UCSD-AML1 (cell line): ENCODE measurements at regions not wholly inside any gene's neighbourhood (a gene's known extent, or its start where the extent isn't known, plus 50 kb on each side); places are given as distances from the start of the nearest gene placed in this dataset.

Source experiments
- DNase-seq: peaks from one replicate; lab custom pipeline; 2025; ENCODE audit not compliant: unreplicated experiment; lab: John Stamatoyannopoulos, UW

- no peak for DNase-seq
Measured at GRCh38 chr22:49532869-49533802, 294.5 kb downstream of the BRD1 start.

GRCh38 chr22:49531368-49531791 is 296.3 kb downstream of the BRD1 start:
- no peak for DNase-seq

- DNase-seq = no peak
Measured at GRCh38 chr22:49530671-49531367, 296.9 kb downstream of the BRD1 start.

GRCh38 chr22:49528420-49528720 is 299.3 kb downstream of the BRD1 start:
- no peak for DNase-seq

GRCh38 chr22:49527611-49528419 is 299.9 kb downstream of the BRD1 start:
- no peak for DNase-seq

GRCh38 chr22:49525801-49526535 is 301.7 kb downstream of the BRD1 start:
- no peak for DNase-seq

GRCh38 chr22:49525360-49525759 is 302.3 kb downstream of the BRD1 start:
- DNase-seq = no peak

- no peak for DNase-seq
Measured at GRCh38 chr22:49524362-49524761, 303.3 kb downstream of the BRD1 start.

- no peak for DNase-seq
Measured at GRCh38 chr22:49523374-49524008, 304.2 kb downstream of the BRD1 start.

GRCh38 chr22:49522582-49523373 is 304.9 kb downstream of the BRD1 start:
- DNase-seq = no peak

GRCh38 chr22:49521787-49522224 is 305.9 kb downstream of the BRD1 start:
- DNase-seq = no peak

- no peak for DNase-seq
Measured at GRCh38 chr22:49519117-49519737, 308.4 kb downstream of the BRD1 start.

GRCh38 chr22:49518436-49518970 is 309.2 kb downstream of the BRD1 start:
- DNase-seq = no peak

GRCh38 chr22:49517667-49518185 is 309.9 kb downstream of the BRD1 start:
- no peak for DNase-seq

- no peak for DNase-seq
Measured at GRCh38 chr22:49517211-49517610, 310.5 kb downstream of the BRD1 start.

GRCh38 chr22:49515475-49515874 is 312.2 kb downstream of the BRD1 start:
- no peak for DNase-seq

GRCh38 chr22:49514641-49515040 is 313.0 kb downstream of the BRD1 start:
- DNase-seq = no peak

GRCh38 chr22:49514211-49514610 is 313.5 kb downstream of the BRD1 start:
- DNase-seq = no peak
